Spleen (tissue), 7 donors: ENCODE measurements at regions not wholly inside any gene's neighbourhood (a gene's known extent, or its start where the extent isn't known, plus 50 kb on each side); places are given as distances from the start of the nearest gene placed in this dataset.

Experiments
- POLR2A ChIP-seq, 3 donors: fragments of 450-650 bp; IDR thresholded peaks; one replicate each; pipeline ENCODE4 v1.5.1; 2017; ENCODE audit warnings: antibody characterized with exemption in 3 of 3, mild to moderate bottlenecking in 1 of 3
- POLR2AphosphoS5 ChIP-seq, 3 donors: sonication (generic); formaldehyde crosslinking; IDR thresholded peaks; one replicate each; pipeline ENCODE4 v1.5.1; 2017; ENCODE audit warnings: antibody characterized with exemption in 3 of 3
- TF ChIP-seq, protein P1 (sequence below), 11 experiments: fragments of 200-600 bp in 7 of 11; fragments of 450-650 bp in 4 of 11; sonication (generic) in 4 of 11; IDR thresholded peaks in 8 of 11; conservative IDR thresholded peaks in 3 of 11; 1 replicate in 7 of 11; 2 replicates in 4 of 11; pipeline versions ENCODE4 v1.4.0 to v1.8.0; 2016 to 2021; ENCODE audit warnings: antibody characterized with exemption in 11 of 11, inconsistent platforms in 4 of 11, mild to moderate bottlenecking in 1 of 11
- donor health status: DM: no; HTN: no; CAD: no; lungs with moderate emphysema.
- donor health status: DM: no; HTN: no; CAD: no.
- donor health status: DM: no; HTN: no; CAD: no.

DNA sequence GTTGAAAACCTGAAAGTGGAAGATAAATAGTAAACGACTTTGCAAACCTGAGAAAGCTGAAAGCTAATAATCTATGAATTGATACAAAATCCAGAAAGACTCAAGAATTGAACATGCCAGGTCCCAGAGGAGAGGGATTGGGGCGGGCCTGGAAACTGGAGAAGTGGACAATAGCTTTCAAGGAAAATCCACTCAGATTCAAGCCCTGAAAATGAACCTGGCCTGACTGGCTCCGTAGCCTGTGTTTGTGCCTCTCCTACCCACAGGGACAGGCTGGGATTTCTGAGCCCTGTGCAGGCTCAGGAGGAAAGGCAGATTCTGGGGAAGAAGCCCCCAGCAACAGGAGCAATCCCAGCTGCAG, 274.8 kb upstream of the HS6ST1 start:
- TF ChIP-seq, protein P1, sequence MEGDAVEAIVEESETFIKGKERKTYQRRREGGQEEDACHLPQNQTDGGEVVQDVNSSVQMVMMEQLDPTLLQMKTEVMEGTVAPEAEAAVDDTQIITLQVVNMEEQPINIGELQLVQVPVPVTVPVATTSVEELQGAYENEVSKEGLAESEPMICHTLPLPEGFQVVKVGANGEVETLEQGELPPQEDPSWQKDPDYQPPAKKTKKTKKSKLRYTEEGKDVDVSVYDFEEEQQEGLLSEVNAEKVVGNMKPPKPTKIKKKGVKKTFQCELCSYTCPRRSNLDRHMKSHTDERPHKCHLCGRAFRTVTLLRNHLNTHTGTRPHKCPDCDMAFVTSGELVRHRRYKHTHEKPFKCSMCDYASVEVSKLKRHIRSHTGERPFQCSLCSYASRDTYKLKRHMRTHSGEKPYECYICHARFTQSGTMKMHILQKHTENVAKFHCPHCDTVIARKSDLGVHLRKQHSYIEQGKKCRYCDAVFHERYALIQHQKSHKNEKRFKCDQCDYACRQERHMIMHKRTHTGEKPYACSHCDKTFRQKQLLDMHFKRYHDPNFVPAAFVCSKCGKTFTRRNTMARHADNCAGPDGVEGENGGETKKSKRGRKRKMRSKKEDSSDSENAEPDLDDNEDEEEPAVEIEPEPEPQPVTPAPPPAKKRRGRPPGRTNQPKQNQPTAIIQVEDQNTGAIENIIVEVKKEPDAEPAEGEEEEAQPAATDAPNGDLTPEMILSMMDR (IDR thresholded peaks at IDR 0.05 in 8 of 11, conservative IDR thresholded peaks at IDR 0.05 in 3 of 11): no peak
- TF ChIP-seq POLR2AphosphoS5 (IDR thresholded peaks at IDR 0.05) (no peak), POLR2A (IDR thresholded peaks at IDR 0.05) (no peak)
